Chondrocyte (in vitro differentiated cells): ENCODE measurements at regions not wholly inside any gene's neighbourhood (a gene's known extent, or its start where the extent isn't known, plus 50 kb on each side); places are given as distances from the start of the nearest gene placed in this dataset.

Source experiments
- DNase-seq: peaks from one replicate; pipeline ENCODE4 v3.0.0; 2021; ENCODE audit warnings: mixed read lengths, low spot score
- H3K27ac Mint-ChIP-seq: one replicate; pipeline ENCODE4 v1.8.0; 2021; ENCODE audit warnings: mild to moderate bottlenecking, moderate library complexity, mixed read lengths; ENCODE audit not compliant: unreplicated experiment
- H3K27me3 Mint-ChIP-seq: 2 replicates; pipeline ENCODE4 v1.8.0; 2021; ENCODE audit warnings: low read depth, mixed read lengths
- H3K36me3 Mint-ChIP-seq: 2 replicates; pipeline ENCODE4 v1.8.0; 2021; ENCODE audit warnings: low read depth, mixed read lengths
- H3K4me1 Mint-ChIP-seq: 2 replicates; pipeline ENCODE4 v1.8.0; 2021; ENCODE audit warnings: low read depth, mild to moderate bottlenecking, mixed read lengths
- H3K4me3 Mint-ChIP-seq: one replicate; pipeline ENCODE4 v1.8.0; 2021; ENCODE audit warnings: mild to moderate bottlenecking, moderate library complexity, mixed read lengths; ENCODE audit not compliant: unreplicated experiment
- H3K9me3 Mint-ChIP-seq: 2 replicates; pipeline ENCODE4 v1.8.0; 2021; ENCODE audit warnings: low read depth, mixed read lengths
- TF ChIP-seq, protein P1 (sequence below): fragments of 200-600 bp; sonication (generic); IDR thresholded peaks from 2 replicates; pipeline ENCODE4 v1.5.0; 2021; ENCODE audit warnings: antibody characterized with exemption, mild to moderate bottlenecking, moderate library complexity

DNA sequence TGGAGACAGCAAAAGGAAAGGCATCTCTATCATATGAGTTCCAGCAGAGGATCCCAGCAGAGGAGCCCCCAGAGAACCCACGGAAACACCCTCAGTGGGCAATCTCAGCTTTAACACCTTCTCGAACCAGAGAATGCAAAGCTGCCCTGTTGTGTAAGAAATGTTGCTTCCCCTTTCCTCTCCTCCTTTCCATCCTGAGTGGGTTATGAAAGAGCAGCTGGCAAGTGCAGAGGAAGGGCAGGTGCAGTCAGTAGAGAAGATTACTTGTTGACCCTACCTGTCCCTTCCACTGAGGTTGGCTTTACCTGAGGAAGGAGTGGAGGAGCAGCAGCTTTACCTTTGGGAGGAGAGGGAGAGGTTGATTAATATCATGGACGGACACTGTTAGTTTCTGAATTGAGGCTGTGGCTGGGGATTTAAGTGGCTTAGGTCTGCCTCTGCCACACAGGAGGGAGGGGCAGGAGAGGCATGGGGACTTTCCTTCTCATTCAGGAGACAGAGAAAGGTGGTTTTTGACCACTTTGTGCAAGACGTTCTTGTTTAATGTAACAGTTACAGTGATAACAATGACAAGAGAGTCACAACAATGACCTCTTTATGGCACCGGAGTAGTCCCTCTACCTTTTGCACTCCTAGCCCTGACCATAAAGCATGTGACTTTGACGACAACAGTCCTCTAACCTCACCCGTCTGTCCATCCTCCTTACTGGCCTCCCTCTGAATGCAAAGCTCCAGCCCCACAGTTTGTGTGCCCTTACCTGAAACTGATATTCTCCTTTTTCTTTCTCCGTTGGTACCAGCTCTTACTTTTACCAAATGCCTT is 254.8 kb downstream of the NSG2 start:
- Mint-ChIP-seq H3K36me3 (peaks cover 4% of the 10 kb centered on the region), H3K4me1 (peaks cover 7% of the 10 kb centered on the region), H3K9me3 (peaks cover 3% of the 10 kb centered on the region), H3K4me3 (no peak overlapping the region), H3K27ac (no peak overlapping the region), H3K27me3 (peaks cover 38% of the 10 kb centered on the region)
- DNase-seq = no peak
- TF ChIP-seq, protein P1, sequence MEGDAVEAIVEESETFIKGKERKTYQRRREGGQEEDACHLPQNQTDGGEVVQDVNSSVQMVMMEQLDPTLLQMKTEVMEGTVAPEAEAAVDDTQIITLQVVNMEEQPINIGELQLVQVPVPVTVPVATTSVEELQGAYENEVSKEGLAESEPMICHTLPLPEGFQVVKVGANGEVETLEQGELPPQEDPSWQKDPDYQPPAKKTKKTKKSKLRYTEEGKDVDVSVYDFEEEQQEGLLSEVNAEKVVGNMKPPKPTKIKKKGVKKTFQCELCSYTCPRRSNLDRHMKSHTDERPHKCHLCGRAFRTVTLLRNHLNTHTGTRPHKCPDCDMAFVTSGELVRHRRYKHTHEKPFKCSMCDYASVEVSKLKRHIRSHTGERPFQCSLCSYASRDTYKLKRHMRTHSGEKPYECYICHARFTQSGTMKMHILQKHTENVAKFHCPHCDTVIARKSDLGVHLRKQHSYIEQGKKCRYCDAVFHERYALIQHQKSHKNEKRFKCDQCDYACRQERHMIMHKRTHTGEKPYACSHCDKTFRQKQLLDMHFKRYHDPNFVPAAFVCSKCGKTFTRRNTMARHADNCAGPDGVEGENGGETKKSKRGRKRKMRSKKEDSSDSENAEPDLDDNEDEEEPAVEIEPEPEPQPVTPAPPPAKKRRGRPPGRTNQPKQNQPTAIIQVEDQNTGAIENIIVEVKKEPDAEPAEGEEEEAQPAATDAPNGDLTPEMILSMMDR = no peak

DNA sequence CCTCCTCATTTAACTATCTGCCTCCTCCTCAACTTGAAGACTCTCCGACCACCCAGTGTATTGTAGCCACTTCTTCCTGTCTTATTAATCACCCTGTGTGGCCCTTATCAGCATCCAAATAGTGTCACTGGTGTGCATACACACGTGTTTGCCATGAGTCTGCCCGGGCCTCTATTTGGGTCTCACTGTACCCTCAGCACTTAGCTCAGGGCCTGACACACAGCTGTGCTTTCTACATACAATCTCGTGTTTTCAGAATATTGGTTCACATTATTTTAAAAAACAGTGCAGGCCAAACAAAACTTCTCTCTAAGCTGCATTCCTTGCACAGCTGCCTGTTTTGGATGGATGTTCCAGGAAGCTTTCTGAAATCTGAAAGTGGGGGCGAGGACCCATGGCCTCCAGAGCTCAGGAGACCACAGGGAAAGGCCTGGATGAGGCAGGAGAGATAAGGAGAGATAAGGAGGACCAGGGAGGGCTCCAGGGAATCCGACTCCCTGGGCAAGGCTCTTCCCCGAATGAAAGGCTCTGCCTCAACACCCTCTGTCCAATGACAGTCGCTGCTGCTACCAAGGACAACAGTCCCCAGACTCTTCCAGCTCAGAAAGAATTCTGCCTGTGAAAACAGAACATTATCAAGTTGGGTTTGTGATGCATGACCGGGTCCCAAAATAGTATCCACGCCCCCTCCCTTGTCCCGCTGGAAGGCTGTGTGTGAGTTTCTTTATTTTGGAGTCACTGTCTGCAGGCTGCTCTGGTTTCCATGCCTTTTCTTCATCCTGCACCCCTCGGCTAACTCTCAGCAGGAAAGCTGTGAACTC is 255.6 kb downstream of the NSG2 start:
- Mint-ChIP-seq H3K4me3 (no peak overlapping the region), H3K27ac (no peak overlapping the region), H3K9me3 (peaks cover 3% of the 10 kb centered on the region), H3K27me3 (peaks cover 38% of the 10 kb centered on the region), H3K36me3 (peaks cover 4% of the 10 kb centered on the region), H3K4me1 (peaks cover 13% of the 10 kb centered on the region)
- no peak for DNase-seq
- TF ChIP-seq, protein P1 = no peak

DNA sequence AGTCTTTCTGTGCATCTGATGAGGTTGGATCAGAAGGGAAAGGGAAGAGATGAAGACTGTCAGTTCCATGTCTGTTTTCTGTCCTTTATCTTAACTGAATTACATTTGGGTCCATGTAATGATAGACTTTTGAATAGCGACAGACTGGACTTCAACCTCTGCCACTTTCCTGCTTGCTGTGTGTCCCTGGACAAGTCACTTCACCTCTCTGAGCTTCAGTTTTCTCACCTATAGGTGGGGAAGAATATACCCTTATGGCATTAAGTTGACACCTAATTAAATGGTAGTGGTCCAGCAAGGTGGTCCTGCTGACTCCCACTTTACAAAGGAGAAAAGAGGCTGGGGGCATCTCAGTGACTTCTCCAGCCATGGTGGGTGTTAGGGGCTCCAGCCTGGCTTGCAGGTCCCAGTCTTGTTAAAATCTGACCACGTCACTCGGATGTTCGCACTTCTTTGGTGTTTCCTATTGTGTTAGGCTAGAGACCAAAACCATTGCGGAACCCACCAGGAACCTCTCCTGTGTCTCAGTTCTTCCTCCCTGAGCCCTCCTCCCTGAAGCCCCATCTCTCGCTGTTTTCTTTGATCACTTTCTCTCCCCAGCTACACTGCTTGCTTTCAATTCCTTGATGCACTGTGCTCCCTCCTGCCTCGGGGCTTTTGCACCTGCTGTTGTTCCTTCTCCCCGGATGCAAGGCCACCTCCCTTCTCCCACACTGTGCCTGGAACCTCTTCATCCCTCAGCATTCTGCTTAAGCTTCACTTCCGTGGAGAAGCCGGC is 256.5 kb downstream of the NSG2 start:
- H3K27me3 Mint-ChIP-seq = peaks cover 41% of the 10 kb centered on the region
- H3K27ac Mint-ChIP-seq = no peak overlapping the region
- DNase-seq = no peak
- no peak overlapping the region for H3K4me3 Mint-ChIP-seq
- peaks cover 4% of the 10 kb centered on the region for H3K36me3 Mint-ChIP-seq
- peaks cover 20% of the 10 kb centered on the region for H3K4me1 Mint-ChIP-seq
- H3K9me3 Mint-ChIP-seq = peaks cover 3% of the 10 kb centered on the region
- TF ChIP-seq, protein P1 = no peak

DNA sequence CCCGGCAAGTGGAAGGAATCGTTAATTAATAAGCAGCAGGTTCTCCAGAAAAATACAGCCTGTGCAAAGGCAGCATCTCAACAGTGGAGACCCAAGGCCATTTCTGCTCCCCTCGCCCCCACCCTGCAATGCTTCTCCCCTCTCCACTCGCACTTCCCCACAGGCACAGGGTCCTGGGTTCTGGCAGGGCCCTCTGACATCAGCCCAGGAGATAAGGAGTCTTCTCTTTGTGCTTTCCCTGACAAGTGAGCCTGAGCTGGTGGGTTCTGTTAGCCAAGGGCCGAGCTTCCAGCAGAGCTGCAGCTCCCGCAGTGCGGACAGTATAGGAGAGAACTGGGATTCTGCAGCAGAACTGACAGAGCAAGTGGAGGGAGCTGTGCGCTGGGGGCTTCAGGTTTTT is 257.5 kb downstream of the NSG2 start:
- DNase-seq = no peak
- H3K36me3 Mint-ChIP-seq = peaks cover 4% of the 10 kb centered on the region
- no peak overlapping the region for H3K4me3 Mint-ChIP-seq
- TF ChIP-seq, protein P1 = no peak
- H3K27ac Mint-ChIP-seq = no peak overlapping the region
- peaks cover 41% of the 10 kb centered on the region for H3K27me3 Mint-ChIP-seq
- peaks cover 20% of the 10 kb centered on the region for H3K4me1 Mint-ChIP-seq
- H3K9me3 Mint-ChIP-seq = peaks cover 2% of the 10 kb centered on the region
